B cell (primary cell): ENCODE measurements at regions not wholly inside any gene's neighbourhood (a gene's known extent, or its start where the extent isn't known, plus 50 kb on each side); places are given as distances from the start of the nearest gene placed in this dataset.

ENCODE experiments used
- ATAC-seq: fragments of 200-7000 bp; cut with Tn5 transposase; one replicate; pipeline ENCODE4 v1.10.0; 2021; ENCODE audit warnings: low read depth, mild to moderate bottlenecking, moderate number of reproducible peaks, moderate library complexity
- CTCF ChIA-PET: fragments of 350-600 bp; sonication (Branson Sonifier 250); formaldehyde crosslinking; loops from one replicate; lab custom pipeline; 2021; ENCODE audit warnings: antibody characterized with exemption, inconsistent platforms; lab: Charles Lee
- POLR2A ChIA-PET: fragments of 350-600 bp; sonication (Branson Sonifier 250); formaldehyde crosslinking; loops from one replicate; lab custom pipeline; 2021; ENCODE audit warnings: antibody characterized with exemption; lab: Charles Lee
- DNase-seq: peaks from one replicate; pipeline ENCODE4 v3.0.0; 2013
- H2AFZ ChIP-seq: 2 replicates; pipeline ENCODE4 v1.6.1; 2012; ENCODE audit warnings: mild to moderate bottlenecking, low read depth, low read length; ENCODE audit not compliant: insufficient read depth, poor library complexity, severe bottlenecking
- H3K27ac ChIP-seq, 2 donors: 1 replicate in 1 of 2; 2 replicates in 1 of 2; pipeline ENCODE4 v1.5.1; 2012 to 2013; ENCODE audit warnings: low read length in 2 of 2, mild to moderate bottlenecking in 2 of 2, moderate library complexity in 1 of 2
- H3K27me3 ChIP-seq, 4 experiments: fragments of 200-600 bp in 1 of 4; sonication (generic) in 1 of 4; replicated peaks in 1 of 4; 1 replicate in 2 of 4; 2 replicates in 2 of 4; pipeline versions ENCODE4 v1.6.1 to v1.7.0; 2013 to 2016; ENCODE audit warnings: low read length in 3 of 4, mild to moderate bottlenecking in 2 of 4, mixed read lengths in 1 of 4, moderate library complexity in 1 of 4; ENCODE audit not compliant: insufficient read depth in 4 of 4, control insufficient read depth in 3 of 4; ENCODE audit errors: control extremely low read depth in 1 of 4
- H3K36me3 ChIP-seq, 2 experiments: replicated peaks in 1 of 2; 1 replicate in 1 of 2; 2 replicates in 1 of 2; pipeline versions ENCODE4 v1.6.1 to v1.7.1; 2013; ENCODE audit warnings: low read length in 1 of 2; ENCODE audit not compliant: insufficient read depth in 2 of 2, control insufficient read depth in 1 of 2; ENCODE audit errors: control extremely low read depth in 1 of 2, extremely low read depth in 1 of 2
- H3K4me1 ChIP-seq, 2 donors: fragments of 200-600 bp in 1 of 2; sonication (generic) in 1 of 2; 1 replicate in 1 of 2; 2 replicates in 1 of 2; pipeline versions ENCODE4 v1.5.1 to v1.6.1; 2013 to 2017; ENCODE audit warnings: low read length in 2 of 2; ENCODE audit not compliant: control insufficient read depth in 2 of 2, insufficient read depth in 2 of 2
- H3K4me2 ChIP-seq: replicated peaks from 2 replicates; pipeline ENCODE3; 2012; ENCODE audit warnings: mild to moderate bottlenecking, low read depth, low read length; ENCODE audit not compliant: poor library complexity, severe bottlenecking
- H3K4me3 ChIP-seq, 5 experiments: fragments of 200-600 bp in 1 of 5; sonication (generic) in 1 of 5; 1 replicate in 3 of 5; 2 replicates in 2 of 5; pipeline versions ENCODE4 v1.5.1 to v1.7.0; 2011 to 2016; ENCODE audit warnings: low read length in 4 of 5, mild to moderate bottlenecking in 4 of 5, low read depth in 2 of 5, control low read depth in 1 of 5, moderate library complexity in 1 of 5; ENCODE audit not compliant: insufficient read depth in 1 of 5; ENCODE audit errors: control extremely low read depth in 1 of 5, extremely low read depth in 1 of 5
- H3K79me2 ChIP-seq: fragments of 200-600 bp; sonication (generic); one replicate; pipeline ENCODE4 v1.6.0; 2016; ENCODE audit warnings: low read length; ENCODE audit not compliant: control insufficient read depth, insufficient read depth
- H3K9ac ChIP-seq: fragments of 200-600 bp; sonication (generic); 2 replicates; pipeline ENCODE4 v1.6.1; 2017; ENCODE audit warnings: mild to moderate bottlenecking, low read length, moderate library complexity
- H3K9me3 ChIP-seq, 3 donors: one replicate each; pipeline versions ENCODE4 v1.6.1 to v1.7.1; 2013; ENCODE audit warnings: low read length in 2 of 3; ENCODE audit not compliant: control insufficient read depth in 2 of 3, insufficient read depth in 1 of 3; ENCODE audit errors: control extremely low read depth in 1 of 3
- H4K20me1 ChIP-seq: 2 replicates; pipeline ENCODE4 v1.6.0; 2012; ENCODE audit warnings: mild to moderate bottlenecking, low read length; ENCODE audit not compliant: insufficient read depth, control insufficient read depth, poor library complexity, severe bottlenecking
- H3K27ac Mint-ChIP-seq: one replicate; pipeline ENCODE4 v1.8.0; 2021; ENCODE audit warnings: mixed read lengths
- H3K27me3 Mint-ChIP-seq: one replicate; pipeline ENCODE4 v1.8.0; 2021; ENCODE audit warnings: mixed read lengths
- H3K4me1 Mint-ChIP-seq: one replicate; pipeline ENCODE4 v1.8.0; 2021; ENCODE audit warnings: mixed read lengths
- H3K4me3 Mint-ChIP-seq: one replicate; pipeline ENCODE4 v1.8.0; 2021; ENCODE audit warnings: mixed read lengths
- H3K9me3 Mint-ChIP-seq: one replicate; pipeline ENCODE4 v1.8.0; 2022; ENCODE audit warnings: mixed read lengths; ENCODE audit not compliant: insufficient read depth
- CTCF ChIP-seq: fragments of 200-600 bp; IDR thresholded peaks from one replicate; pipeline ENCODE4 v1.8.0; 2022; ENCODE audit warnings: antibody characterized with exemption, mild to moderate bottlenecking
- EZH2 ChIP-seq: IDR thresholded peaks from 2 replicates; pipeline ENCODE4 v1.6.1; 2012; ENCODE audit warnings: borderline replicate concordance, low read depth, mild to moderate bottlenecking, moderate library complexity, low read length; ENCODE audit not compliant: insufficient read depth, poor library complexity, severe bottlenecking
- WGBS: methylation state at CpG from one replicate; pipeline ENCODE4 v1.1.5; 2013; ENCODE audit warnings: missing lambda C conversion rate; ENCODE audit not compliant: insufficient coverage; 5-methylcytosine and 5-hydroxymethylcytosine counted together
- intact Hi-C: fragments of 100-400 bp; cut with micrococcal nuclease; formaldehyde crosslinking; loops from one replicate; pipeline ENCODE4 v1.10.0; 2022

GRCh38 chr6:82576284-82576683 is 212.7 kb downstream of the TPBG start:
- H3K4me2 ChIP-seq: no peak overlapping the region
- no peak overlapping the region for H3K9ac ChIP-seq
- ATAC-seq: no peak
- no peaks in the 10 kb centered on the region for H3K79me2 ChIP-seq
- no peak overlapping the region for H2AFZ ChIP-seq
- ChIA-PET POLR2A (no interaction called here), CTCF (no interaction called here)
- Mint-ChIP-seq H3K27me3 (no peaks in the 10 kb centered on the region), H3K27ac (no peak overlapping the region), H3K4me1 (no peaks in the 10 kb centered on the region), H3K9me3 (peaks cover 2% of the 10 kb centered on the region), H3K4me3 (no peak overlapping the region)
- H3K27me3 ChIP-seq: no peaks in the 10 kb centered on the region
- no CpG with 5 or more reads among the region's 1 CpG for WGBS
- H4K20me1 ChIP-seq: no peaks in the 10 kb centered on the region
- H3K9me3 ChIP-seq: peaks cover 0 to 3% (median 2%) of the 10 kb centered on the region in 3 donors
- intact Hi-C loops: no loop called here
- DNase-seq: no peak
- TF ChIP-seq EZH2 (no peak), CTCF (no peak)
- no peaks in the 10 kb centered on the region for H3K36me3 ChIP-seq
- no peak overlapping the region for H3K4me3 ChIP-seq
- H3K4me1 ChIP-seq: no peaks in the 10 kb centered on the region
- no peak overlapping the region for H3K27ac ChIP-seq

DNA sequence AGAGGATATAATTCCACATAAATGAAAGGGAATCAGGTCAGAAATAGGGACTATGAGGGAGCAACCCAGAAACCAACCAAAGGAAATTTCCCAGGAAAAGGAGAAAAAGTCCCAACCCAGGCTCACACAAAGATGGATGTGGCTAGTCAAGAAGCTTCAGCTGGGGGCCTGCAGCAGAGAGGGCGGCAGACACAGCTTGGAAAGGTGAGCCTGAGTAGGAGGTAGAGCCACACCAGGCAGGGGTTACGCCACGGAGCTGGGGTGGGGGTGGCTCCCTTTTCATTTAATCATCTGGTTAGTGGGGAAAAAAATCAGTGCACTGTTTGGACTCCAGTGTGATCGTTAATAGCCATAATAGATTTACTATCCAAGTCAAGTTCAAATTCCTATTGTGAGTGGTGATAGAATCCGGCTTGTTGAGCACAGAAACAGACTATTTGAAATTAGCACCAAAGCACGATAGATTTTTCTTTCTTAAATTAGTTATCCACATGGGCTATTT is 220.6 kb downstream of the TPBG start:
- ChIA-PET CTCF (no interaction called here), POLR2A (no interaction called here)
- Mint-ChIP-seq H3K27me3 (no peaks in the 10 kb centered on the region), H3K4me3 (no peak overlapping the region), H3K27ac (no peak overlapping the region), H3K4me1 (no peaks in the 10 kb centered on the region), H3K9me3 (no peaks in the 10 kb centered on the region)
- H4K20me1 ChIP-seq: no peaks in the 10 kb centered on the region
- ATAC-seq (no peak), DNase-seq (no peak)
- H3K79me2 ChIP-seq: no peaks in the 10 kb centered on the region
- WGBS: 83% methylated on average over 1 of the region's 6 CpGs
- H3K9me3 ChIP-seq: no peaks in the 10 kb centered on the region
- H3K27ac ChIP-seq: no peak overlapping the region
- no peak overlapping the region for H3K4me2 ChIP-seq
- no peak overlapping the region for H2AFZ ChIP-seq
- no peaks in the 10 kb centered on the region for H3K4me1 ChIP-seq
- no peaks in the 10 kb centered on the region for H3K27me3 ChIP-seq
- TF ChIP-seq CTCF (no peak), EZH2 (no peak)
- H3K36me3 ChIP-seq: no peaks in the 10 kb centered on the region
- H3K9ac ChIP-seq: no peak overlapping the region
- H3K4me3 ChIP-seq: no peak overlapping the region
- intact Hi-C loops: no loop called here
